HG02870 (cell line): ENCODE measurements at regions not wholly inside any gene's neighbourhood (a gene's known extent, or its start where the extent isn't known, plus 50 kb on each side); places are given as distances from the start of the nearest gene placed in this dataset.

Source experiments
- ATAC-seq: cut with Tn5 transposase; IDR thresholded peaks from one replicate; pipeline ENCODE4 v1.9.1; 2021; ENCODE audit warnings: mild to moderate bottlenecking, moderate library complexity; ENCODE audit not compliant: unreplicated experiment

DNA sequence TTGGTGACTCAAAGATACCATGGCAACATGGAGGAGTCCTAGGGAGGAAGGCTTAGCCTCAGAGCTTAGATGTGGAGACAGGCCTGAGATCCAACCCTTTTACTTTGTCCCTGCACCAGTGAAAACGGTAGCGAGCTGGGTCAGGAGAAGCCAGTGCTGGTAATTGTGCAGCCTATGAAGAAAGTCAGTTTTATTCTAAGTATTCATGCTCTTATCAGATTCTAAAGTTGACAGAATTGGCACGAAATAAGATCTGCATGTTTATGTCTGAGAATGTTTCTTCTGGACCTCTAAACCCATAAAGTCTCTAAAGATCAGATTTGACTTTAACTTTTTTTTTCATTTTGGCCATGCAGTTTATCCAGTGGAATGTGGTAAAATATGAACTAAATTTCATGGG lies 93.8 kb downstream of the SCG2 start:
- no peak for ATAC-seq

DNA sequence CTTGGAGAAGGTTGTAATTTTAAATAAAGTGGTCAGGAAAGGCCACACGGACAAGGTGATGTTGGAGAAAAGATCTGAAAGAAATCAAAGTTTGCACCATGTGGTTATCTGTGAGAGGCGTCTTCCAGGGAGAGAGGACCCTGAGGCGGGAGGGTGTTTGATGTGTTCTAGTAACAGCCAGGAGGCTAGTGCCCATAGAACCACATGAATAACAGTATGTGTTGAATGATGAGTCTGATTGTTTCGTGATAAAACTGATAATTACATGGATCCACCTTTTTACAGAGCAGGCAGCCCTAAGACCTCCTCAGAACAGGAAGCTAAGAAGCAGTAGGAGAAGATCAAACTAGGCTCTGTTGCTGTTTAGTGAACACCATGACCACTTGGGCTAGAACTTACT lies 91.4 kb downstream of the SCG2 start:
- ATAC-seq, result no peak

DNA sequence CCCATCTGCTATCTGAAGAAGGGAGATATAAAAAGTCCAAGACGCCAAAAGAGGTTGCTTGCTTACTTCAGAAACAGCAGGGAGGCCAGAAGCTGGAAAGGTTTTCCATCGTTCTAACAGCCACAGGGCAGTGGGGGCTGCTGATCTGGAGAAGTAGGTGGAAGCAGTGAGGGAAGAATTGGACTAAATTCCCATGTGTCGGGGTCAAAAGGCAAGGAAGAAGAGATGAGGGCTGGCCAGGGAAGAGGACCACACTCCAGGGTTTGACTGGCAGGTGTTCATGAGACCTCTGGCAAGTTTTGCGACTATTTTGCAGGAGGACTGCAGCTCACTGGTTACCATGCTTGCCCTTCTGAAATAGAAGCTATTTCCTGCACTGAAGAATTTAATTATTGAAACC lies 91.0 kb downstream of the SCG2 start:
- no peak for ATAC-seq

DNA sequence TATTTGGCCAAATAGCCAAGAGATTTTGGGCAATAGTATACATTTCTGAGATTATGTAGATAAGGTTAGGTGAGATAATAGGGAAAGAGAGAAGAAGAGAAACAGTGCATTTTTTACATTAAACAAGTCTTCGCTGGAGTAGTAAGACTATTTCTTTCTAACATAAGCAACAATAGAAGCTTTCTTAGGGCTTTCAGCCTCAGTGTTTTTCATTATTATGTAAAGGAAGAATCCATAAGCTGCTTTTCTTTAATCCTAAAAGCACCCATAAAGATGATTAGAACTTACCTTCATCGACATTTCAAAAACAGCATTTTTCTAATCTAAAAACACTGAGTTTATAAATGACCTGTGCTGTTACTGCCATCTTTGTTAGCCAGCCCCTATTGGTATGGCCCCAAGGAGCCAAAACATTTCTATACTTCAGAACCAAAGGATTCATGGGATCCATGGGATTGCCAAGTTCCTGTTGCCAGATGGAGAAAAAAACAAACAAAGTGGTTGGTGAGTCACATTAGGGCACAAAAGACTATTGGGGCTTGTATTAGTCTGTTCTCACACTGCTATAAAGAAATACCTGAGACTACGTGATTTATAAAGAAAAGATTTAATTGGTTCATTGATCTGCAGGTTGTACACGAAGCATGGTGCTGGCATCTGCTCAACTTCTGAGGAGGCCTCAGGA lies 88.2 kb downstream of the SCG2 start:
- no peak for ATAC-seq

DNA sequence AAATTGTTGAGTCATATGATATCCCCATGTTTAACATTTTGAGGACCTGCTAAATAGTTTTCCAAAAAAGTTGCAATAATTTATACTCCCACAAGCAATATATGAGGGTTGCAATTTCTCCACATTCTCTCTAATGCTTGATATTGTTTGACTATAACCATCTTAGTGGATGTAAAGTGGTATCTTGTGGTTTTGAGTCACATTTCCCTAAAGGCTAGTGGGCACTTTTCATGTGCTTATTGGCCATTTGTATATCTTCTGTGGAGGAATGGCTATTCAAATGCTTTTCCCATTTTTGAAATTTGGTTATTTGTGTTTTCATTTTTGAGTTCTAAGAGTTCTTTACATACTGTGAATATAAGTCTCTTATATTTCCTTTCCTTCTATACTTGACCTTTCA lies 82.7 kb downstream of the SCG2 start:
- no peak for ATAC-seq

DNA sequence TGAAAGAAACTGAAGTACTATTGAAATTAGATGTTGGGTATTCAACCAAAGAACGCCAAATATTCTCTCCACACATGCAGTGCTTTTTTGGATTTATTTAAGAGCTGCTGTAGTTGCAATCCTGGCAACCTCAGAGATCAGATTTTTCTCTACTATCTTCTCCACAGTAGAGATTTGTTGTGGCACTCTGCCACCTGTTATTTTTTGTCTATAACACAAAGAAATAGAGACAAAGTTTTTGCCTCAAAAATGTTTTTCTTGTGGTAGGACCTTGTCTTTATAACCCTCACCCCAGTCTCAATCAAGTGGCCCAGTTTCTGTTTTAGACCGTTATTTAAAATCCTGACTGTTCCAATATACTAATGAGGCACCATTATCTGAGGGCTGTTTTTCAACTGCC lies 79.4 kb downstream of the SCG2 start:
- ATAC-seq, result no peak

DNA sequence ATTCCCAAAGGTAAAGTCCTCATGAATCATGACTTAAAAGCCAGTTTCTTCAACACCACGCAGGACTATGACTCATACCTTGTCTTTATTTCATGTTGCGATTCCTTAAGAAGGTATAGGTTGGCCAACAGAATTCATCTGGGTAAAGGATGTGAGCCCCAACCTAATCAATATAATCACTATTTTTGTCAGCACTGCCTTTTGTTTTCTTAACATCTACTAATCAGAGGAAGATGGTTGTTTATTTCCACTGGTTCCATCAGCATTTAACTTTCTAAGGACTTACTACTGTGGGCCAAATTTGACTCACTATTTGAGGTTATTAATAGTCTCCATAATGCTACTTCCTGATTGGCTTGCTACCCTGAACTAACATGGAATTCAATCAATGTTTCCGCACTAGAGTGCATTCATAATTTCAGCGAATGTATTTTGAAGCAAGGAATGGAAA lies 78.6 kb downstream of the SCG2 start:
- no peak for ATAC-seq

DNA sequence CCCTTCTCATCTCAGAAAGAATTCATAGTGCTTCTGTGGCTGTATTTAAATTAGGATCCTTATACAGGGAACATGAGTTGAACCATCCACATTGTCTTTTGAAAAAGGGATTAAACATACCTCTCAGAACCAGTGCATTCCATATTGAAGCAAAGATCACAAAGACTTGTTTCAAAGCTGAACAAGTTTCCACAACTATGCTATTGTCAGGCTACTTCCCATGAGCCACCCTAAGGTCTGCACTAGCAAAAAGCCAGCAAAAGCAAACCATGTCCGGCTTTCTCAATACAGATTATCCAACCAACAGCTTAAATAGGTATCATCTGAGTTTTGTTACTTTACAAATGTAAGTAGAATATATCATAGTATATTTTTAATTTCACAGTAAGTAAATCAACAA lies 78.1 kb downstream of the SCG2 start:
- no peak for ATAC-seq

DNA sequence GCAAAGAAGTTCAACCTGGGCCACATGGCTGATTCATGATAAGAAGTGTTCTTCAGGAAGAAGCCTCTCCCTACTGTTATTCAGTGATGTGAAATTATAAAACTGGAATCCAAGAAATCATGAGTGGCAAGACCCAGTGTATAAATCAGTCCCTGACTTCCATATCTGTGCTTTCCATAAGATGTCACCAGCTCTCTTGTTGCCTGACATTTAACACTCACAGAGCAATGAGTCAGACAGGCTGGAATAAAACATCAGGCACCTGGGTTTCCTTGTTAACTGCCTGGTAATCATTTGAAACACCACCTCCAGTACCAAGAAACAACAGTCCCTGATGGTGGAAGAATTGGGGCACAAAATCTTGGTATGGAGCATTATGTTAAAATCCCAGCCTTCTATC lies 76.1 kb downstream of the SCG2 start:
- no peak for ATAC-seq

DNA sequence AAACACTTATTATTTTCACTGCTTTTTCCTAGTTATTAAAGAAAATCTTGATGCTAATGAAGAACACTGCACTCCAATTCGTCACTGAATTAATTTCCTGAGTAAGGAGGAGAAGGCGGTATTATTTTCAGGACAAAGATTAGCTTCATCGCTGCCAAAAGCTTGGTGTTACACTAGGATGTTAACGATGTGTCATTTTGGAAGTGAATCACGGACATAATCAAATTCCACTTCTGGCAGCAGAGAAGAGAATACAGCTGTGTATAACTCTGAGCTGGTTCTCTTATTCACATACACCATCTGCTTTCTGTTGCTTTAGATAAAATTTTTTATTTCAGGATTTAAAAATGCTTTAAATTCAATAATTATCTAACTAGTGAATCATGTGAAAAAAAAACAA lies 74.1 kb downstream of the SCG2 start:
- ATAC-seq, result no peak

DNA sequence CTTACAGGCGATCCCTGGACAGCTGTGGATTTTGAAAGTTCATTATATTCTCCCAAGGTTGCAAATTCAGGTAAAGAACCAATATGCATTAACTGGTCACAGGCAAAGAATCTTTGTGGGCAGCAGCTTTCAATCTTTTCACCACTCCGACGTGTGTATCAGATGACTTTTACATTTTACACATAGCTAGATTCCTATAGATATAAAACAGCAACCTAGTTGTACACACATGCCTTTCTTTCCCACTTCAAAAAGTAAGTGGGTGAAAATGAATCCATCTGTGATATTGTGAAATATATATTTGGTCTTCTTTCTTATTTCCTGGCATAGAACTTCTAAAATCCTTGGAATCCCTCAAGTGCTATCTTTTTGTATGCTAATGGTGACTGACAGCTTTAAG lies 72.5 kb downstream of the SCG2 start:
- no peak for ATAC-seq

DNA sequence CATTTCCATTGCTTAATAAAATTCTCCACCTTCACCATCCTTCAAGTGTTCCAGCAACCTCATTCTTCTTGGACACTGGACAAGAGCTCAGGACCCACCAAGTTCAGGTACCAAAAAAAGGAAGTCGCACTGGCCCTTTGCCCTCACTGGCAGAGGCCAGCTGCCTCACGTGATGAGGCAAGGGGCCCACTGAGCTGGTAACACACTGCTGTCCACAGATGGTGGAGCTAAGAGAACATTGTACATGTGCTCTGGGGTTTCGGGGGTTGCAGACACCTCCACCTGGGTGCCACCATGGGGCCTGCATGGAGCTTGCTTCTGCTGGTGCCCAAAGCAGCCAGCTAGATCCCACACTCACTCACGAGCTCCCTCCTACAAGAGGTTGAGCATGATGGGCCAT lies 71.3 kb downstream of the SCG2 start:
- ATAC-seq, result no peak

DNA sequence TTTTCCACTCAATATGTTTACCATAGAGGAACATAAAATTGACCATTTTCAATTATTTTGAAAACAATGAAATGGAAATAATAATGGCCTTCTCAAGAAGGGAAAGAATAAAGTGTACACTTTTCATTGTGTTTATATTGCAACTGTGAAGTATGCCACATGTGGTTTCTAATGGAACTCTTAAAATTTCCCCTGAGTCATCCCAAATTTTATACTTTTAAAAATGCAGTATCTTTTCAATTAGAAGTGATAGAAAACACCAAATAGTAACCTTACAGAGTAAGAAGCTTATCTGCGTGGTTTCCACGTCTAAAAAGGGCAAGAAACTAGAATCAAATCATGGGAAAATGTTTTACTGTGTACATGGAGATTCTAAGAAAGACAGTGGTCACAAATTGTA lies 70.0 kb downstream of the SCG2 start:
- no peak for ATAC-seq

DNA sequence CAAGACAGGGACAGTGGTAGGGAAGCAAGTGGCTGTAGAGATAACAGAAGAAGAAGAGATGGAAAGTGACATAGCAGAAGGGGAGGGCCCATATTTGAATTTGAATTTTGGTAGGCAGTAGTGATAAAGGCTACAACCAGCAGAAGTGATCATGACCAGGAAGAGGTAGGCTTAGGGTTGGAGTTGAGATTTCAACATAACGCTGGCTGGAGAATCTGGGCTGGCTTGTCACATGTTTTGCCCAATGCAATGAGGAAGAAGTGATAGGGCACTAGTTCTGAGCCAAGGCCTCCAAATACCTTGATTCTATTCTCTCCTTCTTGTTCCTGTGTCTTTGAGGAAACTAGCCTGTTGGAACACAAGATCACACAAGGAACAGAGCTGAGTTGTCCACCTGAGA lies 69.4 kb downstream of the SCG2 start:
- ATAC-seq, result no peak

DNA sequence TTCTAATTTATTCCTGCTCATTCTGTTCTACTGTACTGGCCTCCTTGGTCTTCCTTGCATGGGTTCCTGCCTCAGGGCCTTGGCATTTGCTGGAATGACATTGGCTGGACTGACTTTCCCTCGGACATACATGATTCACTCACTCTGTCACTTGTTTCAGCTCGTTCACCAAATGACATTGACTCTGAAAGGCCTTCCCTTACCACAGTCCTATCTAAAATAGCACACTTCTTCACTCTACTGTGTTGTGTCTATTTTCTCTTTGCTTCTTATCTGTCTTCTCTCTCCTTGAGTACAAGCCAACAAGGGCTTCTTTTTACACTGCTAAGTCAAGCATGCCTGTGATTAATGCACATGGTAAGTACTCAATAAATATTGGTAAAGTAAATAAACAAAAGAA lies 65.6 kb downstream of the SCG2 start:
- no peak for ATAC-seq

DNA sequence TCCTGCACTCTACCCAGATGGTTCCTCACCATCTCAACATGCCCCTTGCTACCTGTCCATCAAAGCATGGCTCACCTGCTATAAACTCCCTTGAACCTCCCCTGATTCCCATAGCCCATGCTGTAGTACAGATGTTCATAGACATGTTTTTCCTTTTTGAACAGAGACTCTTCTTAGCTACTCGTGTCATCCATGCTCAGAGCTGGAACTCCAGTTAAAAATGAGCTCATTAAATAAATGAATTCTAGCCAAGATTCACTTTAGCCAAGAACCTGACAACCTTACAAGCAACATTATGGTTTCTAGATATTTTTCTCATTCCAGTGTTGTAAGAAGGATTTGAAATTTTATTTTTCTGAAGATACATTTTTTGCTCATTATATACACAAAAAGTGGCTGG lies 65.0 kb downstream of the SCG2 start:
- ATAC-seq, result no peak

DNA sequence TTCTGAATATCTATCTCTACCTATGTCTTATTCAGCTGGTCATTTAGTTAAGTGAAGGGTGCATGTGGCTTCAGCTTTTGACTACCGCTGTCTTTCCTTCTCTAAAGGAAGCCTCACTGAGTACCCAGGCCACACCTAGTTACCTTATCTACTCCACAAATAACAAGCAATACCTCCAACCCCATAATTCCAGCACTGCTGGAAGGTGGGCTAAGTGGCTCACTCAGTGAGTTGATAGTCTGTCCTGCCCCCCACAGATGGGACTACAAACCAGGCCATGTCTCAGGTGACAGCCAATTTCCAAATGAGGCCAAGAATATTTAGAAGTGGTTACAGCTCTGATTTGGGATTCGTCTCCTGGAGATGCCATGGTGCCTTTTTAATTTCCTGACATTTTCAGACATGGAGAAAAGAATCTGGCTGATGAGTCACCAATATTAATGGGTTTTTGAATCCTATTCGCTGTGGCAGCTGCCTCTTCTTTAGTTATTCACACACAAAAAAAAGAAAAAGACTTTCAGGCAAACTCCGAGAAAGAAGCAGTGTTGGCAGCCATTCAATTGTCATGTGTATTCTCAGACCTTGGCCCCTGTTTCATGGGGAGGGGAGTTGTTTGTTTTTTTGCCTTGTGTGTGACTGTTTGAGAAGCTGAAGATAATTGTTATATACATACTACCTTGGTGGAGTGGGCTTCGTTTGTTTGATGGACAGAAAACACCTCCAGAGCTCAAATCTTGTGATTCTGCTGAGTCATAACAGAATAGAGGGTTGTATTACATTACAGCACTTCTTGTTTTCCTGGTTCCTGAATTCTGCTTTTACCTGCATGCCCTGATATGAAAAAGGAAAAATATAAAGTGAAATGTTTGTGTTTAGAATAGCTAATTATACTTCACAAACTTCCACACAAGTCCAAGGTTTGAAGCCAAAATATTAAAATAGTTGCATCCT lies 64.2 kb downstream of the SCG2 start:
- ATAC-seq, result no peak

DNA sequence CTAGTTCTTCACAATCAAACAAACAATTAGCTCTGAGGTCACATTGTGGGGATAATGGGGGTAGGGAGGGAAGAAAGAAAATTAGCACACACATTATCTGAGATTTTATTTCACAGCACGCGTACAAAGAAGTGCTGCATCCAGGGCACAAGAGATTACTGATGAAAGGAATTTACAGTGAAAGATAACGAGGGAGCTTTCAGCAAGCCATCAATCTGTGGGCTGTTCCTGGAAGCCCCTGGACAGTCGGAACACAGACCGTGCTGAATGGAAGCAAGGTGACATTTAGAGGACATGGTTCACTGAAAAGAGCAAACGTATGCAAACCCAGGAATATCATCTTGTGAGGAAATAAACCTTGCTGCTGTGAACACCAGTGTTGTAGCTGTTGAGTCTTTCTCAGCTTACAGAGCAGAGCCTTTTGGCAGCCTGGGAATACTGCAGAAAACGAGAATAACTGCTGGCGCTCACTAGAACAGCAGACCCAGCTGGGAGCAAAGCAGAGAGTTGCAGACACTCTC lies 63.2 kb downstream of the SCG2 start:
- no peak for ATAC-seq

DNA sequence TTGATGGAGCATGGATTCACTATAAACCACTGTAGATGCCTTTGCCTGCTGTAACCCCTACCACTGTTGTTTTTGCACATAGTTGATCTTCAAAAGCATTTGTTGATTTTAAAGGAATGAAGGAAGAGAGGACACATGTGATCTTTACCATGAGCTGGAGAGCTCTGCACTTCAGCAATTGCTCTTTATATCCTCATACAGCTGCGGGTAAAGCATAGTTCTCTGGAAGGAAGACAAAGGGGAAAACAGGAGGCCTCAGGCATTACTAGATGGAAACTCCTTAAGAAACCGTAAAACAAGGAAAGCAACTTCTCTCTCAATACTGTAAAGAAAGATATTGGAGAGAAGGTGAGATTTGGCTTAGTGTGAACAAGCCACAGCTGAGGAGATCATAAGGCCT lies 60.6 kb downstream of the SCG2 start:
- ATAC-seq, result no peak

DNA sequence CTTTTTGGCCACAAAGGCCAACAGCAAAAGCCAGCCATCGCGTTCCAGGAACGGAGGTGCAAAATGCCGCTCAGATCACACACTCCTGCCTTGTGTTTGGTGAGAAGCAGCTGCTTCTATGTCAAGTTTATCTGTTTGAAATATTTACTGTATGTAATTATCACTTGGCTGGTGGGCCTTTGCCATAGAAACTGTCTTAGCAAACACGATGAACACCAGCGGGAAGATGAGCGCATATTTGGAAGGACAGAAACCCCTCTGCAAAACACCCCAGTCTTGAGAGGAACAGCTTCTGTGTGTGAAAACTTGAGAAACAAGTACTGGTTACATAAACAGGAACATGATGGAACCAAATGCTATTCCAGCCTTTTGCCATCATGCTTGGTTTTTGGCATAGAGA lies 59.7 kb downstream of the SCG2 start:
- ATAC-seq, result no peak

DNA sequence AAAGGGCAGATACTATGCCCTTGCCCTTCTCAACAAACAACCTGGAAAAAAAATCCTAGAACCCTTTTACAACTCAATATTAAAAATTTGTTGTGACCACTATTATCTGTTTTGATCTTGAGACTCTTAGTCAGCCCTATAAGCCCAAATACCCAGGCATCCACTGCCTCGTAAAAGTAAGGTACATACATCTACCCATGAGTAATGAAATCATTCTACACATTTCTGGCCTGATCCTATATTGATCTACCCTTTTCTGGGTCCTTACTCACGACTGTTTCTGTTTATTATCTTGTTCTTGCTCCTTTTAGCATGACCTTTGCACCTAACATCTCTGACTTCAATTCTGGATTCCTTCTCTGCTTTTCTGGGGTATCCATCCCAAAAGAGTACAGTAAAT lies 56.8 kb downstream of the SCG2 start:
- no peak for ATAC-seq

DNA sequence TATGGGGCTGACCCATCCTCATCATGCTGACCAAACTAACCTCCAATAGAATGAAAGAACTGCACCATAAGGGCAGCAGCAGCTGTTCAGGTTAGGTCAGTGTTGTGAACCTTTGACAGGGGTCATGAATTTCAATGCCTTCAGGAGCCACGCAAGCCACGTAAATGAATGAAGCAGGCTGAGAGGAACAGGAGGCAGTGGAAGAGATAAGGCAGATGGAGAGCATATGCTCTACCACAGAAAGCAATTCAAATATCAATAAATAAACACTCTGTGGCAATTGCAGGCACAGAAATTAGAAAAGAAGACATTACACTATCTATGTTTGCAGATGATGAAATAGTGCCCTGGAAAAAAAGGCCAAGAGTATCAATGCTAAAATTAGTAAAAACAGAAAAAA lies 56.3 kb downstream of the SCG2 start:
- no peak for ATAC-seq
